Panc1 (cell line): ENCODE measurements at regions not wholly inside any gene's neighbourhood (a gene's known extent, or its start where the extent isn't known, plus 50 kb on each side); places are given as distances from the start of the nearest gene placed in this dataset.
A peak's percentile ranks its signal among the peaks of the same experiment; 100 is the strongest.

Source experiments
- ATAC-seq: fragments of 200-7000 bp; cut with Tn5 transposase; 2 replicates; pipeline ENCODE4 v1.9.1; 2020; ENCODE audit warnings: mild to moderate bottlenecking, moderate library complexity
- BruUV-seq: library from RNA; stranded (reverse); fragments of 400-500 nt; replicated peaks from 2 replicates; lab custom pipeline; 2021; lab: Mats Ljungman, UMichigan
- CTCF ChIA-PET: fragments of 300-600 bp; sonication (Branson Sonifier 250); formaldehyde crosslinking; loops from one replicate; lab custom pipeline; 2022; ENCODE audit warnings: antibody characterized with exemption; lab: Charles Lee
- POLR2A ChIA-PET: fragments of 300-600 bp; sonication (Branson Sonifier 250); formaldehyde crosslinking; loops from one replicate; lab custom pipeline; 2022; ENCODE audit warnings: antibody characterized with exemption; lab: Charles Lee
- DNase-seq: peaks from one replicate; pipeline ENCODE4 v3.0.0-alpha.2; 2010; ENCODE audit warnings: low read depth, low spot score
- H3K27ac ChIP-seq: 2 replicates; pipeline ENCODE4 v1.5.1; 2011; ENCODE audit warnings: mild to moderate bottlenecking, low read length, inconsistent platforms
- H3K27me3 ChIP-seq: fragments of 200-500 bp; sonication (Bioruptor generic); 2 replicates; pipeline ENCODE4 v1.6.0; 2014; ENCODE audit warnings: low read length, inconsistent platforms; ENCODE audit not compliant: control insufficient read depth, insufficient read depth
- H3K36me3 ChIP-seq: fragments of 200-500 bp; sonication (Bioruptor generic); 2 replicates; pipeline ENCODE4 v1.5.1; 2014; ENCODE audit warnings: inconsistent platforms, mild to moderate bottlenecking, low read length, moderate library complexity; ENCODE audit not compliant: control insufficient read depth, insufficient read depth
- H3K4me1 ChIP-seq: 2 replicates; pipeline ENCODE4 v1.5.1; 2011; ENCODE audit warnings: inconsistent platforms, mild to moderate bottlenecking, low read length, moderate library complexity; ENCODE audit not compliant: control insufficient read depth, insufficient read depth
- H3K4me3 ChIP-seq, 2 experiments: 2 replicates each; pipeline ENCODE4 v1.5.1; 2011 to 2012; ENCODE audit warnings: low read depth in 2 of 2, low read length in 2 of 2, mild to moderate bottlenecking in 2 of 2, inconsistent platforms in 1 of 2, moderate library complexity in 1 of 2
- H3K9me3 ChIP-seq: fragments of 200-500 bp; sonication (Bioruptor generic); 2 replicates; pipeline ENCODE4 v1.5.1; 2014; ENCODE audit warnings: low read depth, mild to moderate bottlenecking, inconsistent platforms, low read length, moderate library complexity; ENCODE audit not compliant: control insufficient read depth, insufficient read depth
- POLR2AphosphoS5 ChIP-seq: IDR thresholded peaks from 2 replicates; pipeline ENCODE4 v1.6.1; 2012; ENCODE audit warnings: mild to moderate bottlenecking, low read depth, low read length, moderate library complexity
- SIN3A ChIP-seq: IDR thresholded peaks from 2 replicates; pipeline ENCODE4 v1.6.1; 2012; ENCODE audit warnings: low read depth, mild to moderate bottlenecking, low read length, moderate library complexity, borderline replicate concordance; ENCODE audit not compliant: insufficient read depth
- TCF7L2 ChIP-seq: IDR thresholded peaks from 2 replicates; pipeline ENCODE4 v1.6.1; 2011; ENCODE audit warnings: mild to moderate bottlenecking, low read depth, low read length, inconsistent platforms
- in situ Hi-C: cut with HindIII; loops from 2 replicates; pipeline ENCODE4 v1.10.0; 2016; ENCODE audit warnings: low sequenced_read_pairs, low pct_unique_long_range_greater_than_20kb
- intact Hi-C: fragments of 100-400 bp; cut with micrococcal nuclease; formaldehyde crosslinking; loops from one replicate; pipeline ENCODE4 v1.10.0; 2022; ENCODE audit not compliant: unreplicated experiment
- TF ChIP-seq, protein P1 (sequence below): fragments of 450-650 bp; IDR thresholded peaks from 2 replicates; pipeline ENCODE4 v1.5.1; 2017; ENCODE audit warnings: mild to moderate bottlenecking
- TF ChIP-seq, protein P2 (sequence below), 2 experiments: IDR thresholded peaks; 2 replicates each; pipeline ENCODE4 v1.6.1; 2011 to 2012; ENCODE audit warnings: low read depth in 2 of 2, control low read depth in 1 of 2, low read length in 1 of 2, mild to moderate bottlenecking in 1 of 2, moderate library complexity in 1 of 2; ENCODE audit not compliant: insufficient read depth in 1 of 2

DNA sequence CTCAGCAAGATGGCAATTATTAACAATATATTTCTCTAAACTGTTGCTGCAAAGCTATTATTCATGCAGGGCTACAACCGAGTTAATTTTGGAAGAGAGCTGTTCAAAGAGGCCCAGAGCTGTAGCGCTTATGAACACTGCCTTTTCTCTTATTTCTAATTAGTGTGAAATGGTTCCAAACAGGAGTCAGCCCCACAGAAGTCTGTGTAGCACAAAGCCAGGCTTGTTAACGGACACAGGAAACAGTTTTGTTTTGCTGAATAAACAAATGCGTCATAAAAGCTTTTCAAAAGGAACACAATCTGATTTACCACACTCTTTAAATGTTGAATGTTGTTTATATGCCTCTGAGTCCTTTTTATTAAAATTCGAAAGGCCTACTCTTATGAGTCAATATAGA is 396.5 kb downstream of the ANXA1 start:
- in situ Hi-C loops: no loop called here
- Histone ChIP-seq H3K9me3 (no peaks in the 10 kb centered on the region), H3K27ac (no peak overlapping the region), H3K27me3 (no peaks in the 10 kb centered on the region), H3K36me3 (no peaks in the 10 kb centered on the region), H3K4me1 (peaks cover 3% of the 10 kb centered on the region; the same call in 1 of the 2 replicates), H3K4me3 (peak overlapping the region in 1 of 2 experiments; percentile 9; a peak in 1 of 4 replicates)
- peak; percentile 83 for ATAC-seq
- TF ChIP-seq SIN3A (no peak), POLR2AphosphoS5 (no peak), TCF7L2 (peak; percentile 85)
- TF ChIP-seq, protein P1, sequence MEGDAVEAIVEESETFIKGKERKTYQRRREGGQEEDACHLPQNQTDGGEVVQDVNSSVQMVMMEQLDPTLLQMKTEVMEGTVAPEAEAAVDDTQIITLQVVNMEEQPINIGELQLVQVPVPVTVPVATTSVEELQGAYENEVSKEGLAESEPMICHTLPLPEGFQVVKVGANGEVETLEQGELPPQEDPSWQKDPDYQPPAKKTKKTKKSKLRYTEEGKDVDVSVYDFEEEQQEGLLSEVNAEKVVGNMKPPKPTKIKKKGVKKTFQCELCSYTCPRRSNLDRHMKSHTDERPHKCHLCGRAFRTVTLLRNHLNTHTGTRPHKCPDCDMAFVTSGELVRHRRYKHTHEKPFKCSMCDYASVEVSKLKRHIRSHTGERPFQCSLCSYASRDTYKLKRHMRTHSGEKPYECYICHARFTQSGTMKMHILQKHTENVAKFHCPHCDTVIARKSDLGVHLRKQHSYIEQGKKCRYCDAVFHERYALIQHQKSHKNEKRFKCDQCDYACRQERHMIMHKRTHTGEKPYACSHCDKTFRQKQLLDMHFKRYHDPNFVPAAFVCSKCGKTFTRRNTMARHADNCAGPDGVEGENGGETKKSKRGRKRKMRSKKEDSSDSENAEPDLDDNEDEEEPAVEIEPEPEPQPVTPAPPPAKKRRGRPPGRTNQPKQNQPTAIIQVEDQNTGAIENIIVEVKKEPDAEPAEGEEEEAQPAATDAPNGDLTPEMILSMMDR: no peak
- TF ChIP-seq, protein P2, sequence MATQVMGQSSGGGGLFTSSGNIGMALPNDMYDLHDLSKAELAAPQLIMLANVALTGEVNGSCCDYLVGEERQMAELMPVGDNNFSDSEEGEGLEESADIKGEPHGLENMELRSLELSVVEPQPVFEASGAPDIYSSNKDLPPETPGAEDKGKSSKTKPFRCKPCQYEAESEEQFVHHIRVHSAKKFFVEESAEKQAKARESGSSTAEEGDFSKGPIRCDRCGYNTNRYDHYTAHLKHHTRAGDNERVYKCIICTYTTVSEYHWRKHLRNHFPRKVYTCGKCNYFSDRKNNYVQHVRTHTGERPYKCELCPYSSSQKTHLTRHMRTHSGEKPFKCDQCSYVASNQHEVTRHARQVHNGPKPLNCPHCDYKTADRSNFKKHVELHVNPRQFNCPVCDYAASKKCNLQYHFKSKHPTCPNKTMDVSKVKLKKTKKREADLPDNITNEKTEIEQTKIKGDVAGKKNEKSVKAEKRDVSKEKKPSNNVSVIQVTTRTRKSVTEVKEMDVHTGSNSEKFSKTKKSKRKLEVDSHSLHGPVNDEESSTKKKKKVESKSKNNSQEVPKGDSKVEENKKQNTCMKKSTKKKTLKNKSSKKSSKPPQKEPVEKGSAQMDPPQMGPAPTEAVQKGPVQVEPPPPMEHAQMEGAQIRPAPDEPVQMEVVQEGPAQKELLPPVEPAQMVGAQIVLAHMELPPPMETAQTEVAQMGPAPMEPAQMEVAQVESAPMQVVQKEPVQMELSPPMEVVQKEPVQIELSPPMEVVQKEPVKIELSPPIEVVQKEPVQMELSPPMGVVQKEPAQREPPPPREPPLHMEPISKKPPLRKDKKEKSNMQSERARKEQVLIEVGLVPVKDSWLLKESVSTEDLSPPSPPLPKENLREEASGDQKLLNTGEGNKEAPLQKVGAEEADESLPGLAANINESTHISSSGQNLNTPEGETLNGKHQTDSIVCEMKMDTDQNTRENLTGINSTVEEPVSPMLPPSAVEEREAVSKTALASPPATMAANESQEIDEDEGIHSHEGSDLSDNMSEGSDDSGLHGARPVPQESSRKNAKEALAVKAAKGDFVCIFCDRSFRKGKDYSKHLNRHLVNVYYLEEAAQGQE (IDR thresholded peaks at IDR 0.05; ENCODE audit: insufficient read depth in 1 of 2, low read depth in 2 of 2, low read length in 1 of 2): no peak
- intact Hi-C loops: no loop called here
- no peak for DNase-seq
- ChIA-PET CTCF (no interaction called here), POLR2A (interaction anchor here (1.2 kb wide), 1 partner anchor 53 kb away, joined by 3 read pairs; no protein-coding TSS in a partner anchor)
- BruUV-seq: no TSS peak

DNA sequence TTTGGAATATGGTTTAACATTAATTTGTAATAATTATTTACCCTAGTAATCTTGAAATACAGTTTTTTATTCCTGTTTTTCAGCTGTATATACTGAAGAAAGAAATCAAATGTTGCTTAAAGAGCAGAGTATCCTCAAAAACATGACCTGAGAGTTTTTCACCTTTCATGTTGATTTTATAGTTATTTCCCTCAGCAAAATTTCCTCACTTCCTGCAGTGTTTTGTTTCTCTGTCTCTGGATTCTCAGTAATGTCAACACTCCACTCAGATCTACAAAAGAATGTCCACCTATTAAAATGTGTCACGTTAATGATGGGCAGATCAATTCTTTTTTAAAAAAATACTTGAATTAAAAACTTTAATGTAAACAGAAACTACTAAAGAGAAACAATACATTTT is 398.3 kb downstream of the ANXA1 start:
- in situ Hi-C loops (no loop called here), intact Hi-C loops (no loop called here)
- no peaks in the 10 kb centered on the region for H3K27me3 ChIP-seq
- H3K9me3 ChIP-seq: no peaks in the 10 kb centered on the region
- TF ChIP-seq POLR2AphosphoS5 (no peak), SIN3A (no peak), TCF7L2 (no peak)
- TF ChIP-seq, protein P1: no peak
- TF ChIP-seq, protein P2 (IDR thresholded peaks at IDR 0.05; ENCODE audit: insufficient read depth in 1 of 2, low read depth in 2 of 2, low read length in 1 of 2): no peak
- no peak for ATAC-seq
- H3K27ac ChIP-seq: no peak overlapping the region
- POLR2A ChIA-PET: no interaction called here
- H3K36me3 ChIP-seq: no peaks in the 10 kb centered on the region
- CTCF ChIA-PET: no interaction called here
- BruUV-seq: no TSS peak
- DNase-seq: no peak
- no peak overlapping the region for H3K4me3 ChIP-seq
- peaks cover 3% of the 10 kb centered on the region; the same call in 1 of the 2 replicates for H3K4me1 ChIP-seq
